ENCODE measurements at regions not wholly inside any gene's neighbourhood (a gene's known extent, or its start where the extent isn't known, plus 50 kb on each side); places are given as distances from the start of the nearest gene placed in this dataset.

- DNase-seq (ENCODE audit: low read depth in 2 of 3, low spot score in 1 of 3), result no peak
These were observed 187.8 kb downstream of the MIAT start for GRCh38 chr22:26845021-26845743.

DNA sequence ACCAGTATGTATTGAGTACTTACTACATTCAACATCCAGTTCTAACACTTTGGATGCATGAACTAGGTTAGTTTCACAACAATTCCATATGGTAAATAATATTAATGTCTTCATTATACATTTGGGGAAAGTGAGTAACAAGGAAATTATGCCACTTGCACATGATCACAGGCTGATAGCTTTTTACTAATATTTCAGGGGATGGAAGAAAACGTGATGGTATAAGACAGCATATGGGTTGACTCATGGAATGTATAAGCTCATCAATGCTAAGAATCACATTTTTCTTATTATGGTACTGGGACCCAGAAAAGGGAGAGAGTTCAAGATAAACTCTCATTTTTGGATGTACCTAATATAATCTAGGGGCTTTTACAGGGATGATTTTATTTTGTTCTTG is 188.7 kb downstream of the MIAT start:
- DNase-seq (ENCODE audit: low read depth in 2 of 3, low spot score in 1 of 3), result no peak

GRCh38 chr22:26846645-26847044 is 189.3 kb downstream of the MIAT start:
- no peak for DNase-seq (ENCODE audit: low read depth in 2 of 3, low spot score in 1 of 3)

DNA sequence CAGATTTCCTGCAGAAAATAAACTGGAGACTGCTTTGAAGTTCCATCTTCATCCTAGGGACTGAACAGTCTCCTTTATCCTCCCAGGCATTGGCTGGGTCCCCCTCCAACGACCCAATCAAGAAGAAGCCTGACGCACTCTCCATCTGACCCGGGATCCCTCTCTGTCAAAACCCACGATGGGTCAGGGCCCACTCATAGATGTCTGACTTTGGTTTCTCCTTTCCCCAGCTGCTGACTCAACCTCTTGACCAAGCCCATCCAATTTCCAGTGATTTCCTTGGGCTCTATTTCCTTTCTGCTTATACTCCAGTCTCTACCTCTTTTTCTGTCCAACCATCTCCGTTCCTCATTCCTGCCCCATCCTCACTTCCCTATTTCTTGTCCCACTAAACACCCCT is 189.7 kb downstream of the MIAT start:
- DNase-seq (ENCODE audit: low read depth in 2 of 3, low spot score in 1 of 3), result no peak

DNA sequence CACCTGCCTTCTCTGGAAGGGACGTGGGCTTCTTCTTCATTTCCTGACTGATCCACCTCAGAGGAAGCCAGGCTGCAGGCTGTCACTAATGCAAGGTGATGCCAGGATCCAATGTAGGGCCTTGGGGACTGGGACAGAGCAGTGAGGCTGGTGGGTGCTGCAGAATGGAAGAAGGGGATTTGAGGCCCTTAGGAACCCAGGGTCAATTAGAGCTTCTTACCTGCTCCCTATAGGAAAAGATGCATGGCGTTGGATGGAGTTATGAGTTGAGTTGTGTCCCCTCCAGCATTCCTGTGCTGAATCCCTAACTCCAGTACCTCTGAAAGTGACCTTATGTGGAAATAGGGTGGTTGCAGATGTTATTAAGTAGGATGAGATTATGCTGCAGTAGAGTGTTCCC is 190.4 kb downstream of the MIAT start:
- DNase-seq (ENCODE audit: low read depth in 2 of 3, low spot score in 1 of 3), result no peak

DNA sequence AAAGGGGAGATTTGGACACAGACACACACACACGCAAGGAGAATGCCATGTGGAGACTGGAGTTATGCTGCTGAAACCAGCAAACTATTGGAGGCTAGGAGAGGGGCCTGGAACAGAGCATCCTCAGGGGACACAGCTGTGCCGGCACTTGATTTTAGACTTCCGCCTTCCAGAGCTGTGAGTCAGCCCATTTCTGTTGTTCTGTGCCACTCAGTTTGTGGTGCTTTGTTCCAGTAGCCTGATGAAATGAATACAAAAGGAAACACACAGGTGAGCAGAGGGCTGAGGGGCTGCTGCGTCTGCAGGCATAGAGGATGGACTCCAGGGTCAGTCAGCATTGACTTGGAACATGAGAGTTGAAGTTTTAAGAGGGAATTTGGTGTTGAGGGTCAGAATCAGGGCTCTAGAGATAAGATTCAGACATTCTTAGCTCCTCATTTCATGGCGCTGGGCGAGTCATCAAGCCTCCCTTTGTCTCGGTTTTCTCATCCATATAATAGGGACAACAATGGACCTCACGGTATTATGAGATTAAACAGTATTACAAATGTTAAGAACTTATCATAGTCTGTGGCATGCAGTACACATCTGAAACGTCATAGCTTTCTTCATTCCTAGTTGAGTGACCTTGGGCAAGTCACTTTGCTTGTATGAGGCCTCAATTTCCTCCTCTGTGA is 191.0 kb downstream of the MIAT start:
- DNase-seq (ENCODE audit: low read depth in 2 of 3, low spot score in 1 of 3), result no peak

GRCh38 chr22:26849575-26849974 is 192.2 kb downstream of the MIAT start:
- DNase-seq (ENCODE audit: low read depth in 2 of 3, low spot score in 1 of 3), result no peak

DNA sequence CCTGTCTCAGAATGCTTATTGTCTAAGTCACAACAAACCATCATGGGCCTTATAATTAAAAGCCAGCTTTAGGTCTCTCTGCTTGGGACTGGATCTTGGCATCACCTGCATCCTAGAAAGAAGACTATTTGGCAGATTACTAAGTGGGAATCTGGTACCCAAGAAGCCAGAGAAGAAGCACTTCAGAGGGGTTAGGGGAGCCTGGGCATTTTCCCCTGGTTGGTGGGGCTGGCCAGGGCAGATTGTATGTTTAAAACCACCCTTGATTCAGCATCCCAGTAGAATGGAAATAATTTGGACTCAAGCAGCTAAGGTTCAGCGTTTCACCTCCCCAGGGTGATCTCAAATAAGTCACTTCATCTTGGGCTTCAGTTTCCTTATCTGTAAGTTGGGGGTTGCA is 193.7 kb downstream of the MIAT start:
- no peak for DNase-seq (ENCODE audit: low read depth in 2 of 3, low spot score in 1 of 3)

DNA sequence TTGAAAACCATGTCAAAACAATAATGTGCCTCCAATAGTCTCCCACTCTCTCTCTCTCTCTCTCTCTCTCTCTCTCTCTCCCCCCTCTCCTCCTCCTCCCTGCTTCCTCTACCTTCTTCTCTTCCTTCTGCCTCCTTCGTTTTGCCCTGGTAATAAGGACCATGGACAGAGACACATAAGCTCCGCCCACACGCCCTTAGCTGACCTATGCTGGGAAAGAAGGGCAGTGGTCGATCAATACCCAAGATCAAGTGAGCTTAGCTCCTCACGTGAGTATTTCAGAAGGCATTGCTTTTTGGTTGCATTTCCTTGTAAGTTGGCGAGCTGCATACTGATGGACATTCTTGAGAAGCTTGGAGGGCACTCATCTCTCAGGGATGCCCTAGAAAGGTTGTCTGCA is 194.8 kb downstream of the MIAT start:
- no peak for DNase-seq (ENCODE audit: low read depth in 2 of 3, low spot score in 1 of 3)

DNA sequence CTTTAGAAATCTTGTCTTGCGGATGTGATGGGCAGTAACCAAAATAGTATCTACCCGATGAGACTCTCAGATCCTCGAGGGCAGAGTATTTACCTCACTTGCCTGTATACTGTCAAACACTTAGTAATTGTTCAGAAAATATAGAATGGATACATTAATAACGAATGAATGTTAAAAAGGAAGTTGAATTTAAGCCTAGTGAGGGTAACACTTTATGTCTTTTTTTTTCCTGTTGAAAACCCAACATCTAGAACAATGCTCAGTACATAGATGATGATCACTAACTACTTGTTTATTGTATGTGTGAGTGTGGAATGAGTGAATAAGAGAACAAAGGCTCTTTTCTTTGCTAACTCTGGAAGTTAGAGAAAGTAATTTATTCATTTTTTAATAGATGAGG is 195.7 kb downstream of the MIAT start:
- DNase-seq (ENCODE audit: low read depth in 2 of 3, low spot score in 1 of 3), result no peak

GRCh38 chr22:26853495-26853894 is 196.1 kb downstream of the MIAT start:
- no peak for DNase-seq (ENCODE audit: low read depth in 2 of 3, low spot score in 1 of 3)

DNA sequence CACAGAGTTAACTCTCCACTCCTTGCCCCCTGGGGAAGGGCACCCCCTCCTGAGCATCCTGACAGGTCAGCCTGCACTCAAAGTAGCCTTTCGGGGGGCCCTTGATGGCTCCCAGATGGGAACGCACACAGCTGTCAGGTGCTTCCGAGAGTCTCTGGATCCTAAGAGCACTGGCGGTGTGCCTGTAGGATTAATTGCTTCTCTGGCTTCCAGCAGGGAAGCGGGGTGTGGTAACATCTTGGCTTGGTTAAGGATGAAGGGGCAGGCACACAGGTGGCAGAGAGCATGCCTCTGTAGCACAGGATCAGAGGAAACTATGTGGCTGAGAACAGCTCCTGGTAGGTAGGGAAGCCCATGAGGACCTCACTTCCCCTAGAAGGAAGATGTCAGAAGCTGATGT is 199.8 kb downstream of the MIAT start:
- DNase-seq (ENCODE audit: low read depth in 2 of 3, low spot score in 1 of 3), result no peak

DNA sequence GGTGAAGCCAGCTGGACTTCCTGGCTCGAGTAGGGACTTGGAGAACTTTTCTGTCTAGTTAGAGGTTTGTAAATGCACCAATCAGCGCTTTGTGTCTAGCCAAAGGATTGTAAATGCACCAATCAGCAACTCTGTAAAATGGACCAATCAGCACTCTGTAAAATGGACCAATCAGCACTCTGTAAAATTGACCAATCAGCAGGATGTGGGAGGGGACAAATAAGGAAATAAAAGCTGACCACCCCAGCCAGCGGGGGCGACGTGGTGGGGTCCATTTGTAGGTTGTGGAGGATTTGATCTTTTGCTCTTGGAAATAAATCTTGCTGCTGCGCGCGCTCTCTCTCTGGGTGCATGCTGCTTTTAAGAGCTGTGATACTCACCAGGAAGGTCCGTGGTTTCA is 202.9 kb downstream of the MIAT start:
- no peak for DNase-seq (ENCODE audit: low read depth in 2 of 3, low spot score in 1 of 3)

DNA sequence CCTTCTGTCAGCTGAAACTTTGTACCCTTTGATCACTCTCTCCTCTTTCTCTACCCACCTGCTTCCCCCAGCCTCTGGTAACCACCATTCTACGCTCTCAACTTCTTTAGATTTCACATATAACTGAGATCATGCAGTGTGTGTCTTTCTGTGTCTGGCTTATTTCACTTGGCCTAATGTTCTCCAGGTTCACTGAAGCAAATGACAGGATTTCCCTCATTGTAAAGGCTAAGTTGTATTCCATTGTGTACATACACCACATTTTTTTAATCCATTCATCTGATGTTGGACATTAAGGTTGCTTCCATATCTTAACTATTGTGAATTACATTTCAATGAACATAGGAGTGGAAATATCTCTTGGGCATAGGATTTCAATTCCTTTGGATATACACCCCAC is 207.6 kb downstream of the MIAT start:
- DNase-seq (ENCODE audit: low read depth in 2 of 3, low spot score in 1 of 3), result no peak

- DNase-seq (ENCODE audit: low read depth in 2 of 3, low spot score in 1 of 3), result no peak
These were observed 226.0 kb downstream of the MIAT start for GRCh38 chr22:26883393-26883792.

GRCh38 chr22:26884921-26885320 is 227.5 kb downstream of the MIAT start:
- no peak for DNase-seq (ENCODE audit: low read depth in 2 of 3, low spot score in 1 of 3)

- no peak for DNase-seq (ENCODE audit: low read depth in 2 of 3, low spot score in 1 of 3)
These were observed 228.3 kb downstream of the MIAT start for GRCh38 chr22:26885441-26886261.

DNA sequence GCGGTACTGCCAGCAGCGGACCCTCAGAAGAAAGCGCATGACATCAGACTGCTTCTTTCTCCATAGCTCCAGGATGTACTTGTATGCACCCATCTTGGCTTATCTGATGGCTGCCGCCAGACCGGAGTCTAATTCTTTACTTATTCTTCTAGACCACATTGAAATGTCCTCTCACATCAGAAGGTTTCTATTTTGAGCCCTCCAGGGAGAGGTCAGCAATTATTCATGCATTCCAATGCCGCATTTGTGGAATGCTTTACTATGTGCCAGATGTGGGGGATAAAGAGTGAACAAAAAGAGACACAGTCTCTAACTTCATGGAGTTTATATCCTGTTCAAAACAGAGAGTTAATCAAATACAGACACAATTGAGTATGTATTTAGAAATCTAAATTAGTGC is 230.1 kb downstream of the MIAT start:
- DNase-seq (ENCODE audit: low read depth in 2 of 3, low spot score in 1 of 3), result no peak

DNA sequence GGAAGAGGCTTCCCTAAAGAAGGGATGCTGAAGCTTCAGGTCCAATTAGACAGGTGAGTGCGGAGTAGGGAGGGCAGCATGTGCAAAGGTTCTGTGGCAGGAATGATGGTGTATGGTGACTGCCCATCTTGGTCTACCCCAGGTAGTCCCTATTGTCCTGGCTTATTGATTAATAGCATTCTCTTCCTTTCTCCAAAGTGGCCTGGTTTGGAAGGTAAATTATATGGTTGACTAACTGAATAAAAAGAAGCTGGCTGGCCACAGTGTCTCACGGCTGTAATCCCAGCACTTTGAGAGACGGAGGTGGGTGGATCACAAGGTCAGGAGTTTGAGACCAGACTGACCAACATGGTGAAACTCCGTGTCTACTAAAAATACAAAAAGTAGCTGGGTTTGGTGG is 230.5 kb downstream of the MIAT start:
- no peak for DNase-seq (ENCODE audit: low read depth in 2 of 3, low spot score in 1 of 3)

DNA sequence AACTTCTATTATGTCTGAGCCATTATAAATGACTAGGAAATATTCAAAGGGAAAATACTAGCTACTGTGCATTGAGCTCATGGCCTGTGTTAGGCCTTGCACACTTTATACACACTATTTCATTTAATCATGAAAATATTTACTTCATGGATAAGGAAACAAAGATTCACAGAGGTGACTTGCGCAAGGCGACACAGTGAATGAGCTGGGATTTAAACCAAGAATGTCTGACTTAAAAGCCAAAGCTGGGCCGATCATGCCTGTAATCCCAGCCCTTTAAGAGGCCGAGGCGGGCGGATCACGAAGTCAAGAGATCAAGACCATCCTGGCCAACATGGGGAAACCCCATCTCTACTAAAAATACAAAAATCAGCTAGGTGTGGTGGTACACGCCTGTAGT is 231.5 kb downstream of the MIAT start:
- DNase-seq (ENCODE audit: low read depth in 2 of 3, low spot score in 1 of 3), result no peak

- no peak for DNase-seq (ENCODE audit: low read depth in 2 of 3, low spot score in 1 of 3)
These were observed 232.4 kb downstream of the MIAT start for GRCh38 chr22:26889802-26890201.

DNA sequence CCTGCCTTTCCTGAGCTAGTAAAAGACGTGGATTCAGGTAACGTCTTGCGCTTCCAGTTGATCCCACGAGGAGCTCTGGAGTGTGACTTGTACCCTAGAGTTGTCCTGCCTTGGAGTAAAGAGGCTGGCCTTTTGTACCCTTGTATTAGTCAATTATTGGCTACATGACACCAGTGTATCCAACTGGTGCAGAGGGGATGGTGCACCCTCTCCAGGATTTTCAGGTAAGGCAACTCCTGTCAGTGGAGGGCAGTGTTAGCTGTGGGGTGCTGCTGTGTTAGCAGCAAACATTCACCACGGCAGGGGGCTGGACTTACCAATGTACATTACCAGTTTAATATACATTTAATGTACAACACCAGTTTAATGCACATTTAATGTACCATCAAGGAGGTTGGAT is 233.5 kb downstream of the MIAT start:
- DNase-seq (ENCODE audit: low read depth in 2 of 3, low spot score in 1 of 3), result no peak

Data from stimulated activated CD4-positive, alpha-beta T cell treated with anti-CD3 and anti-CD28 coated beads, Interleukin-12 subunit alpha, Interleukin-12 subunit beta, amount 100 ng/mL, for 48 hours (primary cell).